CD4-positive, alpha-beta T cell (primary cell): ENCODE measurements at regions not wholly inside any gene's neighbourhood (a gene's known extent, or its start where the extent isn't known, plus 50 kb on each side); places are given as distances from the start of the nearest gene placed in this dataset.

Experiments
- ATAC-seq: fragments of 200-7000 bp; cut with Tn5 transposase; one replicate; pipeline ENCODE4 v1.10.0; 2022; ENCODE audit warnings: mild to moderate bottlenecking; ENCODE audit not compliant: poor library complexity
- CTCF ChIA-PET: fragments of 350-600 bp; sonication (Branson Sonifier 250); formaldehyde crosslinking; loops from one replicate; lab custom pipeline; 2021; ENCODE audit warnings: antibody characterized with exemption, inconsistent platforms; lab: Charles Lee
- POLR2A ChIA-PET: fragments of 350-600 bp; sonication (Branson Sonifier 250); formaldehyde crosslinking; loops from one replicate; lab custom pipeline; 2021; ENCODE audit warnings: antibody characterized with exemption, inconsistent platforms; lab: Charles Lee
- DNase-seq, 14 experiments: peaks; one replicate each; pipeline ENCODE4 v3.0.0-alpha.2; 2013 to 2020; ENCODE audit warnings: mixed read lengths in 2 of 14
- H3K27ac ChIP-seq, 2 donors: one replicate each; pipeline versions ENCODE4 v1.5.1 to v1.7.0; 2013; ENCODE audit warnings: low read length in 2 of 2, low read depth in 1 of 2, mild to moderate bottlenecking in 1 of 2
- H3K27me3 ChIP-seq, 2 experiments: 1 replicate in 1 of 2; 2 replicates in 1 of 2; pipeline versions ENCODE4 v1.6.1 to v1.7.0; 2013; ENCODE audit warnings: low read length in 2 of 2, control low read depth in 1 of 2, mild to moderate bottlenecking in 1 of 2, moderate library complexity in 1 of 2; ENCODE audit not compliant: insufficient read depth in 2 of 2, control insufficient read depth in 1 of 2
- H3K36me3 ChIP-seq: one replicate; pipeline ENCODE4 v1.6.1; 2013; ENCODE audit warnings: low read length, control low read depth; ENCODE audit not compliant: insufficient read depth
- H3K4me1 ChIP-seq: one replicate; pipeline ENCODE4 v1.6.1; 2013; ENCODE audit warnings: low read length, control low read depth; ENCODE audit not compliant: insufficient read depth
- H3K4me3 ChIP-seq: one replicate; pipeline ENCODE4 v1.5.1; 2013; ENCODE audit warnings: mild to moderate bottlenecking, low read length, moderate library complexity
- H3K9me3 ChIP-seq, 2 experiments: 1 replicate in 1 of 2; 2 replicates in 1 of 2; pipeline versions ENCODE4 v1.6.1 to v1.7.0; 2013; ENCODE audit warnings: low read length in 2 of 2, mild to moderate bottlenecking in 2 of 2, control low read depth in 1 of 2, moderate library complexity in 1 of 2; ENCODE audit not compliant: control insufficient read depth in 1 of 2, insufficient read depth in 1 of 2
- H3K27ac Mint-ChIP-seq: one replicate; pipeline ENCODE4 v1.8.0; 2020; ENCODE audit warnings: mixed read lengths
- H3K27me3 Mint-ChIP-seq: one replicate; pipeline ENCODE4 v1.8.0; 2021; ENCODE audit warnings: mixed read lengths
- H3K36me3 Mint-ChIP-seq: one replicate; pipeline ENCODE4 v1.8.0; 2021; ENCODE audit warnings: low read depth, mixed read lengths
- H3K4me1 Mint-ChIP-seq: one replicate; pipeline ENCODE4 v1.8.0; 2021; ENCODE audit warnings: low read depth, mixed read lengths
- H3K4me3 Mint-ChIP-seq: one replicate; pipeline ENCODE4 v1.8.0; 2020; ENCODE audit warnings: mild to moderate bottlenecking, mixed read lengths
- H3K9me3 Mint-ChIP-seq: one replicate; pipeline ENCODE4 v1.8.0; 2020; ENCODE audit warnings: mixed read lengths
- intact Hi-C, 2 experiments: fragments of 100-400 bp; cut with DNase I in 1 of 2; cut with micrococcal nuclease in 1 of 2; formaldehyde crosslinking; loops; one replicate each; pipeline versions ENCODE4 v1.15.1 to v1.9.0; 2023 to 2025; cut with DNase I, micrococcal nuclease
- TF ChIP-seq, protein P1 (sequence below): fragments of 200-600 bp; IDR thresholded peaks from one replicate; pipeline ENCODE4 v1.8.0; 2022; ENCODE audit warnings: antibody characterized with exemption, mild to moderate bottlenecking

DNA sequence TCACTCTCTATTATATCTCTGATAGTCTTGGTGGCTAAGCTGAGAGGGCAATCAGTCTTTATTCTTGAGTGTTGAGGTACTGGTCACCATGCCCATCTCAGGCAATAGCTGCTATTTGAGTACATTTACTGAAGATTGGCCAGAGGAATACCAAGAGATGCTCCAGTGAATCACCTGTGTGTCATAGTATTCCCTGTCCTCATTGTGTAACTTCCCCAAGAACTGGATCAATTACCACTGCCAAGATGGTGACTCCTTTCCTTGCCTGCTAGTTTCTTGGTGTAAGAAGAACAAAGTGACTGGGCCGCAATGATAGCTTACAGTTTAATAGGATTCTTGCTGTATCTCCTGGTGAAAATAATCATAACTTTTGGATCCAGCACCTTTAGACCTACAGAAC is 418.7 kb upstream of the KIF2A start:
- Mint-ChIP-seq H3K9me3 (peaks cover 15% of the 10 kb centered on the region), H3K27ac (no peak overlapping the region), H3K4me3 (no peak overlapping the region), H3K36me3 (no peaks in the 10 kb centered on the region), H3K27me3 (peaks cover 6% of the 10 kb centered on the region), H3K4me1 (no peaks in the 10 kb centered on the region)
- no peaks in the 10 kb centered on the region for H3K4me1 ChIP-seq
- no peaks in the 10 kb centered on the region for H3K36me3 ChIP-seq
- H3K27me3 ChIP-seq: no peaks in the 10 kb centered on the region
- intact Hi-C loops: no loop called here
- H3K27ac ChIP-seq: no peak overlapping the region
- TF ChIP-seq, protein P1, sequence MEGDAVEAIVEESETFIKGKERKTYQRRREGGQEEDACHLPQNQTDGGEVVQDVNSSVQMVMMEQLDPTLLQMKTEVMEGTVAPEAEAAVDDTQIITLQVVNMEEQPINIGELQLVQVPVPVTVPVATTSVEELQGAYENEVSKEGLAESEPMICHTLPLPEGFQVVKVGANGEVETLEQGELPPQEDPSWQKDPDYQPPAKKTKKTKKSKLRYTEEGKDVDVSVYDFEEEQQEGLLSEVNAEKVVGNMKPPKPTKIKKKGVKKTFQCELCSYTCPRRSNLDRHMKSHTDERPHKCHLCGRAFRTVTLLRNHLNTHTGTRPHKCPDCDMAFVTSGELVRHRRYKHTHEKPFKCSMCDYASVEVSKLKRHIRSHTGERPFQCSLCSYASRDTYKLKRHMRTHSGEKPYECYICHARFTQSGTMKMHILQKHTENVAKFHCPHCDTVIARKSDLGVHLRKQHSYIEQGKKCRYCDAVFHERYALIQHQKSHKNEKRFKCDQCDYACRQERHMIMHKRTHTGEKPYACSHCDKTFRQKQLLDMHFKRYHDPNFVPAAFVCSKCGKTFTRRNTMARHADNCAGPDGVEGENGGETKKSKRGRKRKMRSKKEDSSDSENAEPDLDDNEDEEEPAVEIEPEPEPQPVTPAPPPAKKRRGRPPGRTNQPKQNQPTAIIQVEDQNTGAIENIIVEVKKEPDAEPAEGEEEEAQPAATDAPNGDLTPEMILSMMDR: no peak
- CTCF ChIA-PET: no interaction called here
- DNase-seq (no peak), ATAC-seq (no peak)
- H3K9me3 ChIP-seq: no peaks in the 10 kb centered on the region
- POLR2A ChIA-PET: no interaction called here
- H3K4me3 ChIP-seq: no peak overlapping the region

DNA sequence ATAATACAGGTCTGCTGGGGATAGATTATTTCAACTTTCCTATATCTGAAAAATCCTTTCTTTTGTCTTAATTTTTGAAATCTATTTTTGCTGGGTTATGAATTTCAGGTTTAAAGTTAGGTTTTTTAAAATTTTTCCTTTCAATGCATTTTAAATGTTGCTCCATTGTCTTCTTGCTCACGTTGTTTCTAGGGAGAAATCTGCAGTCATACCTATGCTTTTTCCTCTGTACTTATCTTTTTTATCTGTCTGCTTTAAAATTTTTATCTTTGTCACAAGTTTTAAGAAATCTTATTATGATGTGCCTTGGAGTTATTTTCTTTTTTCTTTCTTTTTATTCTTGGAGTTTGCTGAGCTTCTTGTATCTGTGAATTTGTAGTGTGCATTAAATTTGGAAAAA is 412.0 kb upstream of the KIF2A start:
- Mint-ChIP-seq H3K9me3 (peaks cover 11% of the 10 kb centered on the region), H3K27me3 (peaks cover 8% of the 10 kb centered on the region), H3K27ac (no peak overlapping the region), H3K4me1 (no peaks in the 10 kb centered on the region), H3K4me3 (no peak overlapping the region), H3K36me3 (no peaks in the 10 kb centered on the region)
- H3K27me3 ChIP-seq: no peaks in the 10 kb centered on the region
- no peak overlapping the region for H3K4me3 ChIP-seq
- ChIA-PET POLR2A (no interaction called here), CTCF (no interaction called here)
- H3K9me3 ChIP-seq: no peaks in the 10 kb centered on the region
- H3K36me3 ChIP-seq: no peaks in the 10 kb centered on the region
- no peak for DNase-seq
- H3K4me1 ChIP-seq: no peaks in the 10 kb centered on the region
- intact Hi-C loops: no loop called here
- TF ChIP-seq, protein P1: no peak
- ATAC-seq: no peak
- H3K27ac ChIP-seq: no peak overlapping the region

DNA sequence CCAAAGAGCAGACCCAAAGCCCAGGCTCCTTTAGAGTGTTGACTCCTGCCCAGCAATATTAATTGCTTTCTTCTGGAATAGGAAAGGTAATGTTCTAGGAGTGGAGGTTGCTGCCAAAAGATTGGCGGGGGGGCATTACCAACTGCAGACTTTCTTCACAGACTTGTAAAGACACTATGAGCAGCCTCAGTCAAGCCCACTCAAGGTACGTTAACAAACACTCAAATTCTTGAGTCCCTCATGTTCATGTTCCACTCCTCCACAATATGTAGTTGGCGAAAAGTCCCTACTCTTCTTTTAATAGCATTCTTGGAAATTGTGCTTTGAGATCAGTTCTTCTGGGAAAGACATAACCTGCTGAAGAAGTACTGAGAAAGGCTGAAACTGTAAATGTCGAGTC is 409.2 kb upstream of the KIF2A start:
- no peak for DNase-seq
- peaks cover 8% of the 10 kb centered on the region for H3K27me3 Mint-ChIP-seq
- ATAC-seq: no peak
- Histone ChIP-seq H3K27me3 (no peaks in the 10 kb centered on the region), H3K36me3 (no peaks in the 10 kb centered on the region), H3K4me3 (no peak overlapping the region), H3K9me3 (peaks cover 0 to 2% of the 10 kb centered on the region in 2 experiments), H3K27ac (no peak overlapping the region), H3K4me1 (no peaks in the 10 kb centered on the region)
- ChIA-PET POLR2A (no interaction called here), CTCF (no interaction called here)
- H3K9me3 Mint-ChIP-seq: peaks cover 7% of the 10 kb centered on the region
- no peak overlapping the region for H3K4me3 Mint-ChIP-seq
- intact Hi-C loops: no loop called here
- H3K27ac Mint-ChIP-seq: no peak overlapping the region
- H3K36me3 Mint-ChIP-seq: no peaks in the 10 kb centered on the region
- TF ChIP-seq, protein P1: no peak
- no peaks in the 10 kb centered on the region for H3K4me1 Mint-ChIP-seq
